ENCODE measurements at regions not wholly inside any gene's neighbourhood (a gene's known extent, or its start where the extent isn't known, plus 50 kb on each side); places are given as distances from the start of the nearest gene placed in this dataset.
"Not testable (repeated sequence)": the region's sequence is repeated elsewhere in the genome, so short reads cannot be mapped to it uniquely, and the experiment has no call there.

DNA sequence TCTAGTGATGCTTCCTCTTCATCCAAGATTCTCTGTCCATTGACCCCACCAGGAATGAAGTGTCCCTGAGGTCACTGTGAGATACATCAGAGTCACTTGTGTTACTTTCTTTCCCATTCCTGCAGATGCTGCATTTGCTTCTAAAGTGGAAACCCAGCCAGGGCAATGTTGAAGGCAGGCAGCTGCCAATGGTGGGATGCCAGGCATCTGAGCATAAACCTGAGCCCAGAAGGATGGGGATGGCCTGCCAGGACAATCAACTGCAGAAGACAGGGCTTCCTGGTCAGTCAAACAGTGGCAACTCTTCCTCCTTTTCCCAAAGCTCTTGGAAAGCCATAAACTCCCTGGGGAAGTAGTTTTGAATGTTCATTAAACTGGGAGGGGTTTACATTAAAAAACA lies 178.0 kb upstream of the TMEM132C start:
- H3K36me3 ChIP-seq (ENCODE audit: control insufficient read depth in 3 of 3, insufficient read depth in 3 of 3, low read length in 3 of 3) = no peaks in the 10 kb centered on the region
- no peak overlapping the region for H3K9ac ChIP-seq (ENCODE audit: low read depth in 1 of 3, low read length in 3 of 3)
- no peaks in the 10 kb centered on the region for H3K4me1 ChIP-seq (ENCODE audit: control insufficient read depth in 3 of 3, insufficient read depth in 3 of 3, low read length in 3 of 3)
- H3K4me3 ChIP-seq (ENCODE audit: low read length in 3 of 3) = no peak overlapping the region
- H3K9me3 ChIP-seq (ENCODE audit: control insufficient read depth in 3 of 3, low read length in 3 of 3) = no peaks in the 10 kb centered on the region
- no peak overlapping the region for H3K27ac ChIP-seq (ENCODE audit: low read depth, low read length)
- no peaks in the 10 kb centered on the region for H3K27me3 ChIP-seq (ENCODE audit: control insufficient read depth in 3 of 3, insufficient read depth in 3 of 3, low read length in 3 of 3)

DNA sequence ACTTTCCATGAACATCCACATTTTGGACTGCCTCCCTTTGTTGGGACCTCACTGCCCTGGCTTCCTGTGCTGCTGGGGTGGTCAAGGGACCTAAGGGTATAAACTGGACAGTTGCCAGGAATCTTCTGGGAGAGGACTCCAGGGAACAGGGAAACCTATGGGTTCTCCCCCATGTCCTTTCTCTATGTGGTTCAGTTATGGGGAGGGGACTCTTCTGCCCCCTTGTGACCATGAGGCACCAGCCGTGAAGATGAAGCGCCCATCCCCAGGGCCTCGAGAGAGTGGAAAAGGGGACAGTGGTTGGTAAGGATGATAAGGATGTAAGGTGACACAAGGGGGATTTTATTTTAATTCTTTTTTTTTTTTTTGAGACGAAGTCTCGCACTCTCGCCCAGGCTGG lies 177.0 kb upstream of the TMEM132C start:
- Histone ChIP-seq H3K27me3 (ENCODE audit: control insufficient read depth in 3 of 3, insufficient read depth in 3 of 3, low read length in 3 of 3) (no peaks in the 10 kb centered on the region), H3K9me3 (ENCODE audit: control insufficient read depth in 3 of 3, low read length in 3 of 3) (no peaks in the 10 kb centered on the region), H3K4me1 (ENCODE audit: control insufficient read depth in 3 of 3, insufficient read depth in 3 of 3, low read length in 3 of 3) (no peaks in the 10 kb centered on the region), H3K27ac (ENCODE audit: low read depth, low read length) (no peak overlapping the region), H3K36me3 (ENCODE audit: control insufficient read depth in 3 of 3, insufficient read depth in 3 of 3, low read length in 3 of 3) (no peaks in the 10 kb centered on the region), H3K4me3 (ENCODE audit: low read length in 3 of 3) (no peak overlapping the region), H3K9ac (ENCODE audit: low read depth in 1 of 3, low read length in 3 of 3) (no peak overlapping the region)

DNA sequence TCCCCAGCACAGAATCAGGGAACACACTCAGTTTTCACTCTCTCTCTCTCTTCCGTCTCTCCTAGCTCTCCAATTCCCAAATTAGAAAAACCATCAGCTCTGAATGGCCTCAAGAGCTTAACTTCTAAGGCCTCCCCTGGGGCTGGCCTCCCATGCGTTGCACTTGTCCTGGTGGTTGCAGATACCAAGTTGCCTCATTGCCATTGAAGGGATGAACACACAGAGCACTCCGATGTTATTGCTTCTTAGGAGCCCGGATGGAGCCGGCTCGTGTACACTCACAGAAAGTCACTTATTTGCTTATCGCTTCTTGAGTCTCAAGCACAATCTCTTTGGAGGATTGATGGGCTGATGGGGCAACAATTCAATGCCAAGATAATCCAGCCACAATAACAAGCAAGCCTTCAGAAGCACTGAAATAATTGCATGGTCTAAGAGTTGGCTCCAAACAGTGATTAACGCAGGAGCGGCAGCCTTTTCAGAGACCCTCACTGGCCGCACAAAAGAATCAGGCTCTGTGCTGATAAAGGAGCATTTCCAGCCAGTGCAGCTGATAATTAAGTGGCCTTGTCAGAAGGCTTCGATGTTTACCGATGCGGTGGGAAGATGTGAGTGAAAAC lies 175.8 kb upstream of the TMEM132C start:
- H3K4me1 ChIP-seq (ENCODE audit: control insufficient read depth in 3 of 3, insufficient read depth in 3 of 3, low read length in 3 of 3) = no peaks in the 10 kb centered on the region
- no peak overlapping the region for H3K4me3 ChIP-seq (ENCODE audit: low read length in 3 of 3)
- no peak overlapping the region for H3K27ac ChIP-seq (ENCODE audit: low read depth, low read length)
- H3K9ac ChIP-seq (ENCODE audit: low read depth in 1 of 3, low read length in 3 of 3) = no peak overlapping the region
- no peaks in the 10 kb centered on the region for H3K27me3 ChIP-seq (ENCODE audit: control insufficient read depth in 3 of 3, insufficient read depth in 3 of 3, low read length in 3 of 3)
- H3K9me3 ChIP-seq (ENCODE audit: control insufficient read depth in 3 of 3, low read length in 3 of 3) = no peaks in the 10 kb centered on the region
- H3K36me3 ChIP-seq (ENCODE audit: control insufficient read depth in 3 of 3, insufficient read depth in 3 of 3, low read length in 3 of 3) = no peaks in the 10 kb centered on the region

DNA sequence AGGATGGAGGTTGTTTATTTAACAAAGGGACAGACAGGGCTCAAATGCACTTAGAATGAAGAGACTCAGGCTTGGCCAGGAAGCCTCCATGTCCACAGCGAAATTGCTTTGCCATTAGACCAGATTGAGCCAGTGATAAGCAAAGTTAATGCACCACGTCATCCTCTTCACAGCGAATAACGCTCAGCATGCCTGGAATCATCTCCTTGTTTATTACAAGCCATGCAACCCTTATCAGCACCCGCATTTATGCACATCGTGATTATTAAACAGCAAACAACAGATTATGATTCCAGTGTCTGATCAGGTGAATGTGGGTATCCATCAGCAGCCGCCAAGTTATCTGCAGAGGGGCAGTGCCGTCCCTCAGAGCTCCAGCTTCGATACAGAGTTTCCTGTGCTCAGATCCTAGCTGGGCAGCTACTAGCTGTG lies 175.0 kb upstream of the TMEM132C start:
- Histone ChIP-seq H3K4me3 (ENCODE audit: low read length in 3 of 3) (no peak overlapping the region), H3K27me3 (ENCODE audit: control insufficient read depth in 3 of 3, insufficient read depth in 3 of 3, low read length in 3 of 3) (no peaks in the 10 kb centered on the region), H3K9ac (ENCODE audit: low read depth in 1 of 3, low read length in 3 of 3) (no peak overlapping the region), H3K36me3 (ENCODE audit: control insufficient read depth in 3 of 3, insufficient read depth in 3 of 3, low read length in 3 of 3) (no peaks in the 10 kb centered on the region), H3K4me1 (ENCODE audit: control insufficient read depth in 3 of 3, insufficient read depth in 3 of 3, low read length in 3 of 3) (no peaks in the 10 kb centered on the region), H3K9me3 (ENCODE audit: control insufficient read depth in 3 of 3, low read length in 3 of 3) (no peaks in the 10 kb centered on the region), H3K27ac (ENCODE audit: low read depth, low read length) (no peak overlapping the region)

DNA sequence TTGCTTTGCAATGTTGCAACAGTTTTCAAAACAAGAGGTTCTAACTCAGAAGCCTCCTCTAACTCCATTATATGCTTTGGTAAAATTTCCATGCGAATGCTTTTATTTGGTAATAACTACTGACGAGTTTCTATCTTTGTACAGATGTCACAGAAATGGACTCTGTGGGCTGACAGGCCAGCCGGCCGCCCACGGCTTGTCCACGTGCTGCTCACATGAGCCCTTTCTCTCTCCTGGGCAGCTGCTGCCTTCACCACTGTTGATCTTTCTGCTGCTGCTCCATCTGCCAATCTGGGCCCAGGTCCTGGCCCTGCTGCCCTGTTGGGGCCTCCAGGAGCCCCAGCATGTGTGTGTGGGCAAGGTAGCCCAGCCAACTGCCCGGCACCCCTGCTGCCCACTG lies 168.2 kb upstream of the TMEM132C start:
- H3K9me3 ChIP-seq (ENCODE audit: control insufficient read depth in 3 of 3, low read length in 3 of 3) = peaks cover 0 to 2% (median 0%) of the 10 kb centered on the region in 3 donors
- no peaks in the 10 kb centered on the region for H3K4me1 ChIP-seq (ENCODE audit: control insufficient read depth in 3 of 3, insufficient read depth in 3 of 3, low read length in 3 of 3)
- no peaks in the 10 kb centered on the region for H3K27me3 ChIP-seq (ENCODE audit: control insufficient read depth in 3 of 3, insufficient read depth in 3 of 3, low read length in 3 of 3)
- no peak overlapping the region for H3K9ac ChIP-seq (ENCODE audit: low read depth in 1 of 3, low read length in 3 of 3)
- H3K27ac ChIP-seq (ENCODE audit: low read depth, low read length) = no peak overlapping the region
- H3K4me3 ChIP-seq (ENCODE audit: low read length in 3 of 3) = no peak overlapping the region
- no peaks in the 10 kb centered on the region for H3K36me3 ChIP-seq (ENCODE audit: control insufficient read depth in 3 of 3, insufficient read depth in 3 of 3, low read length in 3 of 3)

DNA sequence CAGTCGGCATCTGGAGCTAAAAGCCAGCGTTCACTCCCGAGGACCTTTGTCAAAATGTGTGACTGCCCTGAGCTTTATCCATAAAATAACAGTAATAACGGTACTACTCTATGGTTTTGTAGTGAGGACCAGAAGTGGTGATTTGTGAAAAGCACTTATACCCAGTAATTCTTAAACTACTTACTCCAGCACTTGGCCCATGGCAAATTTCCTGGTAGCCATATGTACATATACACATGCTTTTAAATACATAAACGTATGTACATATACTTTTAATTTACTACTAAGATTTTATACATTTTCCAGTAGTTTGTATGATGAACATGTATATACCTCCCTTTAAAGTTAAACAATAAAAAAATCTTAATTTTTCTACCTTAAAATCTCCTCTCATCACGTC lies 163.8 kb upstream of the TMEM132C start:
- peaks cover 0 to 2% (median 0%) of the 10 kb centered on the region in 3 donors for H3K9me3 ChIP-seq (ENCODE audit: control insufficient read depth in 3 of 3, low read length in 3 of 3)
- no peaks in the 10 kb centered on the region for H3K4me1 ChIP-seq (ENCODE audit: control insufficient read depth in 3 of 3, insufficient read depth in 3 of 3, low read length in 3 of 3)
- no peak overlapping the region for H3K4me3 ChIP-seq (ENCODE audit: low read length in 3 of 3)
- H3K36me3 ChIP-seq (ENCODE audit: control insufficient read depth in 3 of 3, insufficient read depth in 3 of 3, low read length in 3 of 3) = no peaks in the 10 kb centered on the region
- no peak overlapping the region for H3K9ac ChIP-seq (ENCODE audit: low read depth in 1 of 3, low read length in 3 of 3)
- H3K27me3 ChIP-seq (ENCODE audit: control insufficient read depth in 3 of 3, insufficient read depth in 3 of 3, low read length in 3 of 3) = no peaks in the 10 kb centered on the region
- no peak overlapping the region for H3K27ac ChIP-seq (ENCODE audit: low read depth, low read length)

DNA sequence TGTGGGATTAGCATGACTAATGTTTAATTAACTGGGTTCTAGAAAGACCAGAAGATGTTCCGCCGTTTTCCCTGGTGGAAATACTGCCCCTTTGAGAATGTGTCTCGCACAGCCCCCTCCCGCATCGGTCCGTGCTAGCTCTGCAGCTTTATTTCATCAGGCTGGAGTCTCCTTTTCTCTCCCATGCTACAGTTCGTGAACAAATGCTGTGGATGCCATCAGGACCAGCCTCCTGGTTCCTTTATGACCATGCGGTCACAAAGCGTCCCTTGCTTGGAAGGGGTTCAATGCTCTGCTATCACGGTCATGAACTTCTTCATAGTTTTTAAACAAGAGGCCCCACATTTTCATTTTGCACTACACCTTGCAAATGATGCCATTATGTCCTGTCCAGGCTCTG lies 157.7 kb upstream of the TMEM132C start:
- H3K27me3 ChIP-seq (ENCODE audit: control insufficient read depth in 3 of 3, insufficient read depth in 3 of 3, low read length in 3 of 3) = no peaks in the 10 kb centered on the region
- no peaks in the 10 kb centered on the region for H3K4me1 ChIP-seq (ENCODE audit: control insufficient read depth in 3 of 3, insufficient read depth in 3 of 3, low read length in 3 of 3)
- no peaks in the 10 kb centered on the region for H3K9me3 ChIP-seq (ENCODE audit: control insufficient read depth in 3 of 3, low read length in 3 of 3)
- no peak overlapping the region for H3K9ac ChIP-seq (ENCODE audit: low read depth in 1 of 3, low read length in 3 of 3)
- H3K4me3 ChIP-seq (ENCODE audit: low read length in 3 of 3) = no peak overlapping the region
- no peak overlapping the region for H3K27ac ChIP-seq (ENCODE audit: low read depth, low read length)
- H3K36me3 ChIP-seq (ENCODE audit: control insufficient read depth in 3 of 3, insufficient read depth in 3 of 3, low read length in 3 of 3) = no peaks in the 10 kb centered on the region

DNA sequence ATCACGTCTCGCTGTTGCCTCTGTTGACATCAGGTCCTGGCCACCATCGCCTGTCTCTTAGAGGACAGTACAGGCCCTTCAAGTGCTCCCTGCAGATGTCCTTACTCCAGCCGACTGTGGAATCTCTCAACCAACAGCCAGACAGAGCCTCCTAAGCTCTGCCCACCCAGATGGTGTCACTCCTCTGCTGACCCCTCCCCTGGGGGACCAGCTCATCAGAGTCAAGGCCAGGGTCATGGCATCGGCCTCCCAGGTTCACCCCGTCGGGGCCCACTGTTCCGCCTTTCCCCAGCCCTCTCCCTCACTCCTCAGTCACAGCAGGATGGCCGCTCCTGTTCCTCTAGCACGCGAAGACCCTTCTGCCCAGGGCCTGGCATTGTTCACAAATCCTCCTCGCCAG lies 157.3 kb upstream of the TMEM132C start:
- Histone ChIP-seq H3K9me3 (ENCODE audit: control insufficient read depth in 3 of 3, low read length in 3 of 3) (no peaks in the 10 kb centered on the region), H3K27ac (ENCODE audit: low read depth, low read length) (no peak overlapping the region), H3K4me3 (ENCODE audit: low read length in 3 of 3) (no peak overlapping the region), H3K4me1 (ENCODE audit: control insufficient read depth in 3 of 3, insufficient read depth in 3 of 3, low read length in 3 of 3) (no peaks in the 10 kb centered on the region), H3K27me3 (ENCODE audit: control insufficient read depth in 3 of 3, insufficient read depth in 3 of 3, low read length in 3 of 3) (no peaks in the 10 kb centered on the region), H3K9ac (ENCODE audit: low read depth in 1 of 3, low read length in 3 of 3) (no peak overlapping the region), H3K36me3 (ENCODE audit: control insufficient read depth in 3 of 3, insufficient read depth in 3 of 3, low read length in 3 of 3) (no peaks in the 10 kb centered on the region)

DNA sequence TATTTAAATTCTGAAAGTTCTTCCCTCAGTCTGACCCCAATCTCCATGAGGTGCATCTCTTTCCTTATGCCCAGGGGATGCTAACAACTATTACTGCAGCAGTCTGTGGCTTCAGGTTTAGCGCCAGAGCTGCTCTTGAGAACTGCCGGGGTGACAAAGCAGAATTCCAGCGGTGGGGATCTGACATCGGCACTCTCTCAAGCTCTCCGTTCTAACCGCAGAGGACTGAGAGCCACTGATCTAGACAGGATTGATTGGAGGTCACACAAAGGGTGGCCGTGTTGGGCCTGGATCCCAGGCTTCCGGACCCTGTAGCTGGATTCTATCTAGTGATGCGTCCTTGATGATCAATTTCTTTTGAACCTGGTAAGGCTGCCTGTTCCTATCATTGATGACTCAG lies 155.6 kb upstream of the TMEM132C start:
- no peaks in the 10 kb centered on the region for H3K9me3 ChIP-seq (ENCODE audit: control insufficient read depth in 3 of 3, low read length in 3 of 3)

DNA sequence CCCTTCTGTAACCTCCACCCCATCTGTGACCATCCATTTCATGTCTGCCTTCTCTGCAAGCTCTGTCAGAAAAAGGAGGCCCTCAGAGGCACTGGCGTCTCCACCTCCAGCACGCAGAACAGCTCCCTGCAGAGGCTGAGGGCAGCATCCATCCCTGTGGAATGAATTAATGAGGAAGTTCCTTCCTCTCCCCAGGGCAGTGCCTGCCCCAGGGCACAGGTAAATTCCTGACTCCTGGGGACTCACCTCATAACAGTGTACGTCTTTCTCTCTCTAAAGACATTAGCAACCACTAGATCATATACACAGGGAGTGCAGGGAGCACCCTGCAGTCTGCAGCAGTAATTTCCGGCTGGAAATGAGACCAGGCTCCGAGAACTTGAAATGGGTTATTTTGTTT lies 155.0 kb upstream of the TMEM132C start:
- no peak overlapping the region for H3K4me3 ChIP-seq (ENCODE audit: low read length in 3 of 3)
- no peak overlapping the region for H3K9ac ChIP-seq (ENCODE audit: low read depth in 1 of 3, low read length in 3 of 3)
- no peaks in the 10 kb centered on the region for H3K9me3 ChIP-seq (ENCODE audit: control insufficient read depth in 3 of 3, low read length in 3 of 3)
- no peak overlapping the region for H3K27ac ChIP-seq (ENCODE audit: low read depth, low read length)
- no peaks in the 10 kb centered on the region for H3K27me3 ChIP-seq (ENCODE audit: control insufficient read depth in 3 of 3, insufficient read depth in 3 of 3, low read length in 3 of 3)
- H3K4me1 ChIP-seq (ENCODE audit: control insufficient read depth in 3 of 3, insufficient read depth in 3 of 3, low read length in 3 of 3) = no peaks in the 10 kb centered on the region
- H3K36me3 ChIP-seq (ENCODE audit: control insufficient read depth in 3 of 3, insufficient read depth in 3 of 3, low read length in 3 of 3) = no peaks in the 10 kb centered on the region

More for the DNA sequence above, 155.6 kb upstream of the TMEM132C start:
- H3K27ac ChIP-seq (ENCODE audit: low read depth, low read length) = no peak overlapping the region
- no peaks in the 10 kb centered on the region for H3K36me3 ChIP-seq (ENCODE audit: control insufficient read depth in 3 of 3, insufficient read depth in 3 of 3, low read length in 3 of 3)
- H3K4me3 ChIP-seq (ENCODE audit: low read length in 3 of 3) = no peak overlapping the region
- H3K4me1 ChIP-seq (ENCODE audit: control insufficient read depth in 3 of 3, insufficient read depth in 3 of 3, low read length in 3 of 3) = no peaks in the 10 kb centered on the region
- no peaks in the 10 kb centered on the region for H3K27me3 ChIP-seq (ENCODE audit: control insufficient read depth in 3 of 3, insufficient read depth in 3 of 3, low read length in 3 of 3)
- no peak overlapping the region for H3K9ac ChIP-seq (ENCODE audit: low read depth in 1 of 3, low read length in 3 of 3)

DNA sequence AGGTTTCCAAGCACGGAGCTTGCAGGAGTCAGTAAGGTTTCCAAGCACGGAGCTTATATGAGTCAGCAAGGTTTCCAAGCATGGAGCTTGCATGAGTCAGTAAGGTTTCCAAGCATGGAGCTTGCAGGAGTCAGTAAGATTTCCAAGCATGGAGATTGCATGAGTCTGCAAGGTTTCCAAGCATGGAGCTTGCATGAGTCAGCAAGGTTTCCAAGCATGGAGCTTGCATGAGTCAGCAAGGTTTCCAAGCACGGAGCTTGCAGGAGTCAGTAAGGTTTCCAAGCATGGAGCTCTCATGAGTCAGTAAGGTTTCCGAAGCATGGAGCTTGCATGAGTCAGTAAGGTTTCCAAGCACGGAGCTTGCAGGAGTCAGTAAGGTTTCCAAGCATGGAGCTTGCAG lies 153.7 kb upstream of the TMEM132C start:
- H3K27ac ChIP-seq (ENCODE audit: low read depth, low read length); H3K27me3 ChIP-seq (ENCODE audit: control insufficient read depth in 3 of 3, insufficient read depth in 3 of 3, low read length in 3 of 3); H3K9me3 ChIP-seq (ENCODE audit: control insufficient read depth in 3 of 3, low read length in 3 of 3); H3K4me3 ChIP-seq (ENCODE audit: low read length in 3 of 3); H3K9ac ChIP-seq (ENCODE audit: low read depth in 1 of 3, low read length in 3 of 3); H3K36me3 ChIP-seq (ENCODE audit: control insufficient read depth in 3 of 3, insufficient read depth in 3 of 3, low read length in 3 of 3); H3K4me1 ChIP-seq (ENCODE audit: control insufficient read depth in 3 of 3, insufficient read depth in 3 of 3, low read length in 3 of 3): not testable (repeated sequence)

Data from skeletal muscle tissue (tissue), 3 donors.